HepG2 (cell line): ENCODE measurements at regions not wholly inside any gene's neighbourhood (a gene's known extent, or its start where the extent isn't known, plus 50 kb on each side); places are given as distances from the start of the nearest gene placed in this dataset.

Experiments
- ATAC-seq: fragments of 200-7000 bp; cut with Tn5 transposase; 3 replicates; pipeline ENCODE4 v1.9.1; 2020; ENCODE audit warnings: mild to moderate bottlenecking, moderate library complexity
- BruUV-seq: library from RNA; stranded (reverse); fragments of 400-500 nt; replicated peaks from 2 replicates; lab custom pipeline; 2021; lab: Mats Ljungman, UMichigan
- CTCF ChIA-PET: fragments of 300-600 bp; formaldehyde crosslinking; extraction: SDS; loops from one replicate; lab custom pipeline; 2021; ENCODE audit warnings: low total read pairs, inconsistent platforms, low intra/inter-chr PET ratio; lab: Yijun Ruan, JAX
- POLR2A ChIA-PET: fragments of 350-600 bp; sonication (Branson Sonifier 250); formaldehyde crosslinking; loops from one replicate; lab custom pipeline; 2020; ENCODE audit warnings: antibody characterized with exemption, inconsistent platforms; lab: Yijun Ruan, JAX
- DNase-seq: peaks from one replicate; pipeline ENCODE4 v3.0.0-alpha.2; 2015; ENCODE audit warnings: low spot score
- FAIRE-seq: peaks from 3 replicates; lab custom pipeline; 2011; peaks lifted over from hg19 to GRCh38; lab: Jason Lieb, UNC
- H2AFZ ChIP-seq: one replicate; pipeline ENCODE4 v1.6.1; 2011; ENCODE audit warnings: low read length, inconsistent platforms
- H3K27ac ChIP-seq: fragments of 300-600 bp; 3 replicates; pipeline ENCODE4 v1.8.0; 2011; ENCODE audit warnings: mixed run types, mild to moderate bottlenecking, mixed read lengths, low read length, inconsistent platforms; ENCODE audit not compliant: insufficient read depth; ENCODE audit errors: extremely low read length
- H3K27me3 ChIP-seq, 2 experiments: fragments of 200-600 bp in 1 of 2; 2 replicates in 1 of 2; 3 replicates in 1 of 2; pipeline versions ENCODE4 v1.6.0 to v1.8.0; 2011; ENCODE audit warnings: low read length in 2 of 2, mild to moderate bottlenecking in 2 of 2, moderate library complexity in 2 of 2, inconsistent platforms in 1 of 2; ENCODE audit not compliant: insufficient read depth in 2 of 2, control insufficient read depth in 1 of 2
- H3K36me3 ChIP-seq, 2 experiments: fragments of 200-600 bp in 1 of 2; replicated peaks in 1 of 2; 2 replicates in 1 of 2; 3 replicates in 1 of 2; pipeline versions ENCODE4 v1.5.1 to v1.8.0; 2011; ENCODE audit warnings: low read length in 2 of 2, inconsistent platforms in 1 of 2; ENCODE audit not compliant: insufficient read depth in 2 of 2, control insufficient read depth in 1 of 2
- H3K4me1 ChIP-seq: 2 replicates; pipeline ENCODE4 v1.5.1; 2012; ENCODE audit warnings: low read length, inconsistent platforms; ENCODE audit not compliant: insufficient read depth
- H3K4me2 ChIP-seq: 2 replicates; pipeline ENCODE4 v1.6.0; 2011; ENCODE audit warnings: low read depth, low read length, inconsistent platforms
- H3K4me3 ChIP-seq, 3 experiments: fragments of 200-600 bp in 1 of 3; sonication (generic), shearing (Covaris generic) in 1 of 3; replicated peaks in 1 of 3; 2 replicates each; pipeline ENCODE4 v1.5.1; 2011 to 2016; ENCODE audit warnings: low read length in 3 of 3, inconsistent platforms in 2 of 3, low read depth in 2 of 3, mild to moderate bottlenecking in 2 of 3, control low read depth in 1 of 3, mixed read lengths in 1 of 3; ENCODE audit not compliant: insufficient read depth in 1 of 3
- H3K79me2 ChIP-seq: one replicate; pipeline ENCODE4 v1.6.1; 2011; ENCODE audit warnings: low read length, inconsistent platforms; ENCODE audit not compliant: insufficient read depth
- H3K9ac ChIP-seq: 2 replicates; pipeline ENCODE4 v1.6.0; 2011; ENCODE audit warnings: mild to moderate bottlenecking, low read depth, low read length, inconsistent platforms; ENCODE audit not compliant: insufficient read depth
- H3K9me3 ChIP-seq: 2 replicates; pipeline ENCODE4 v1.5.1; 2012; ENCODE audit warnings: mild to moderate bottlenecking, low read length
- H4K20me1 ChIP-seq: 2 replicates; pipeline ENCODE4 v1.6.0; 2011; ENCODE audit warnings: inconsistent platforms, mild to moderate bottlenecking, low read length, moderate library complexity; ENCODE audit not compliant: insufficient read depth
- HNRNPLL ChIP-seq: fragments of 200-400 bp; formaldehyde crosslinking; IDR thresholded peaks from 2 replicates; pipeline ENCODE4 v1.6.1; 2017; ENCODE audit warnings: mild to moderate bottlenecking, low read depth, low read length; ENCODE audit not compliant: poor library complexity, severe bottlenecking
- IRX3 ChIP-seq: sonication (generic); formaldehyde crosslinking; IDR thresholded peaks from 2 replicates; pipeline ENCODE4 v1.8.1; 2023; ENCODE audit warnings: mild to moderate bottlenecking, low read depth, missing genetic modification reagents, borderline replicate concordance
- MYNN ChIP-seq: sonication (generic); formaldehyde crosslinking; IDR thresholded peaks from 2 replicates; pipeline ENCODE4 v1.4.0; 2020; ENCODE audit warnings: mild to moderate bottlenecking, low read depth, missing genetic modification reagents
- NFE2L2 ChIP-seq: fragments of 150-350 bp; IDR thresholded peaks from 2 replicates; pipeline ENCODE4 v1.6.1; 2014; ENCODE audit warnings: low read length
- POLR2AphosphoS2 ChIP-seq: IDR thresholded peaks from 2 replicates; pipeline ENCODE4 v1.6.1; 2011; ENCODE audit warnings: low read depth, low read length, improper control_type of control experiment
- SIX1 ChIP-seq: sonication (generic); formaldehyde crosslinking; IDR thresholded peaks from 2 replicates; pipeline ENCODE4 v1.4.0; 2020; ENCODE audit warnings: missing genetic modification reagents, borderline replicate concordance
- ZIK1 ChIP-seq: sonication (generic); formaldehyde crosslinking; IDR thresholded peaks from 2 replicates; pipeline ENCODE4 v1.5.0; 2020; ENCODE audit warnings: mild to moderate bottlenecking, low read depth, missing genetic modification reagents, borderline replicate concordance
- ZKSCAN5 ChIP-seq: sonication (generic); formaldehyde crosslinking; IDR thresholded peaks from 2 replicates; pipeline ENCODE4 v1.5.1; 2020; ENCODE audit warnings: mild to moderate bottlenecking, missing genetic modification reagents
- ZNF225 ChIP-seq: sonication (generic); formaldehyde crosslinking; IDR thresholded peaks from 2 replicates; pipeline ENCODE4 v1.4.0; 2020; ENCODE audit warnings: mild to moderate bottlenecking, missing genetic modification reagents
- ZNF317 ChIP-seq: sonication (generic); formaldehyde crosslinking; IDR thresholded peaks from 2 replicates; pipeline ENCODE4 v1.5.0; 2020; ENCODE audit warnings: mild to moderate bottlenecking, missing genetic modification reagents
- ZNF44 ChIP-seq: sonication (generic); formaldehyde crosslinking; IDR thresholded peaks from 2 replicates; pipeline ENCODE4 v1.5.1; 2020; ENCODE audit warnings: mild to moderate bottlenecking, missing genetic modification reagents
- ZNF501 ChIP-seq: sonication (generic); formaldehyde crosslinking; IDR thresholded peaks from 2 replicates; pipeline ENCODE4 v1.5.1; 2020; ENCODE audit warnings: mild to moderate bottlenecking, moderate library complexity, missing genetic modification reagents
- ZNF720 ChIP-seq: sonication (generic); formaldehyde crosslinking; IDR thresholded peaks from 2 replicates; pipeline ENCODE4 v1.4.0; 2020; ENCODE audit warnings: missing genetic modification reagents
- ZNF883 ChIP-seq: sonication (generic); formaldehyde crosslinking; IDR thresholded peaks from 2 replicates; pipeline ENCODE4 v1.5.1; 2020; ENCODE audit warnings: mild to moderate bottlenecking, missing genetic modification reagents; ENCODE audit errors: not compliant biosample characterization
- WGBS: methylation state at CpG from one replicate; pipeline ENCODE4 v1.1.6; 2017; ENCODE audit warnings: low lambda C conversion rate; 5-methylcytosine and 5-hydroxymethylcytosine counted together
- in situ Hi-C: cut with HindIII; loops from 2 replicates; pipeline ENCODE4 v1.10.0; 2017; ENCODE audit warnings: low pct_unique_long_range_greater_than_20kb; ENCODE audit not compliant: extremely low pct_ligation_motif_present
- intact Hi-C: fragments of 100-400 bp; cut with micrococcal nuclease; formaldehyde crosslinking; loops from one replicate; pipeline ENCODE4 v1.10.0; 2022; ENCODE audit not compliant: unreplicated experiment
- TF ChIP-seq, protein P1 (sequence below): sonication (generic); formaldehyde crosslinking; IDR thresholded peaks from 2 replicates; pipeline ENCODE4 v1.9.0; 2021; ENCODE audit warnings: missing genetic modification reagents, borderline replicate concordance
- TF ChIP-seq, protein P2 (sequence below): sonication (generic); formaldehyde crosslinking; conservative IDR thresholded peaks from 2 replicates; pipeline ENCODE4 v1.4.0; 2020; ENCODE audit warnings: missing genetic modification reagents

DNA sequence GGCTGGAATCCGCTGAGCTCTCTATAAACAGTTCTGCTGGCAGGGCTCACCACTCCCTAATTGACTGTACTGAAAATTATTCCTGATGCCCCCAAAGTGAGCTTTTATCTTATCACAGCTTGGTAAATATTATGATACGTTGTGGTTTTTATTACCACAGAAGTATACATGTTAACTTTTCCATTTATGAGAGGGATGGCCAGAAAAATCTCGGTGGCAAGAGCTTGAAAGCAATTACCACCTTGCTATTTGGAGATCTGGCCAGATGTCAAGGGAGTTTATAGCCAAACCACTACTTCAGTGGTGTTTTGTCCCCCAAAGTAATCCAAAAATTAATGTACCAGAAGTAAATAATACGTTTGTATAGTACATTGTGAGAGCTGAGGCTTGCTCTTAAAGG, 75.4 kb upstream of the RCN1 start:
- no peak for ATAC-seq
- Histone ChIP-seq H3K27ac (no peak overlapping the region), H3K4me3 (no peak overlapping the region), H3K27me3 (no peaks in the 10 kb centered on the region), H3K36me3 (no peaks in the 10 kb centered on the region), H3K79me2 (no peaks in the 10 kb centered on the region), H3K9me3 (no peaks in the 10 kb centered on the region), H3K4me2 (no peak overlapping the region), H2AFZ (no peak overlapping the region), H4K20me1 (no peaks in the 10 kb centered on the region), H3K4me1 (no peaks in the 10 kb centered on the region), H3K9ac (no peak overlapping the region)
- 4% methylated on average over 4 of the region's 4 CpGs for WGBS
- no peak for DNase-seq
- intact Hi-C loops, result no loop called here
- CTCF ChIA-PET, result no interaction called here
- in situ Hi-C loops, result no loop called here
- BruUV-seq, result no TSS peak
- POLR2A ChIA-PET, result no interaction called here
- TF ChIP-seq MYNN, result no peak
- no peak for TF ChIP-seq ZKSCAN5 (CRISPR knock-in tag)
- no peak for TF ChIP-seq POLR2AphosphoS2
- TF ChIP-seq NFE2L2, result no peak
- TF ChIP-seq ZNF883 (CRISPR knock-in tag), result no peak
- no peak for TF ChIP-seq ZNF44 (CRISPR knock-in tag)
- no peak for TF ChIP-seq ZNF501 (CRISPR knock-in tag)
- no peak for TF ChIP-seq ZNF720 (CRISPR knock-in tag)
- no peak for TF ChIP-seq IRX3 (CRISPR knock-in tag)
- TF ChIP-seq ZNF317 (CRISPR knock-in tag), result no peak
- no peak for TF ChIP-seq ZNF225 (CRISPR knock-in tag)
- no peak for TF ChIP-seq HNRNPLL
- TF ChIP-seq, protein P1, sequence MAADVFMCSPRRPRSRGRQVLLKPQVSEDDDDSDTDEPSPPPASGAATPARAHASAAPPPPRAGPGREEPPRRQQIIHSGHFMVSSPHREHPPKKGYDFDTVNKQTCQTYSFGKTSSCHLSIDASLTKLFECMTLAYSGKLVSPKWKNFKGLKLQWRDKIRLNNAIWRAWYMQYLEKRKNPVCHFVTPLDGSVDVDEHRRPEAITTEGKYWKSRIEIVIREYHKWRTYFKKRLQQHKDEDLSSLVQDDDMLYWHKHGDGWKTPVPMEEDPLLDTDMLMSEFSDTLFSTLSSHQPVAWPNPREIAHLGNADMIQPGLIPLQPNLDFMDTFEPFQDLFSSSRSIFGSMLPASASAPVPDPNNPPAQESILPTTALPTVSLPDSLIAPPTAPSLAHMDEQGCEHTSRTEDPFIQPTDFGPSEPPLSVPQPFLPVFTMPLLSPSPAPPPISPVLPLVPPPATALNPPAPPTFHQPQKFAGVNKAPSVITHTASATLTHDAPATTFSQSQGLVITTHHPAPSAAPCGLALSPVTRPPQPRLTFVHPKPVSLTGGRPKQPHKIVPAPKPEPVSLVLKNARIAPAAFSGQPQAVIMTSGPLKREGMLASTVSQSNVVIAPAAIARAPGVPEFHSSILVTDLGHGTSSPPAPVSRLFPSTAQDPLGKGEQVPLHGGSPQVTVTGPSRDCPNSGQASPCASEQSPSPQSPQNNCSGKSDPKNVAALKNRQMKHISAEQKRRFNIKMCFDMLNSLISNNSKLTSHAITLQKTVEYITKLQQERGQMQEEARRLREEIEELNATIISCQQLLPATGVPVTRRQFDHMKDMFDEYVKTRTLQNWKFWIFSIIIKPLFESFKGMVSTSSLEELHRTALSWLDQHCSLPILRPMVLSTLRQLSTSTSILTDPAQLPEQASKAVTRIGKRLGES (CRISPR knock-in tag), result no peak
- TF ChIP-seq ZIK1 (CRISPR knock-in tag), result no peak
- TF ChIP-seq SIX1 (CRISPR knock-in tag), result no peak
- TF ChIP-seq, protein P2, sequence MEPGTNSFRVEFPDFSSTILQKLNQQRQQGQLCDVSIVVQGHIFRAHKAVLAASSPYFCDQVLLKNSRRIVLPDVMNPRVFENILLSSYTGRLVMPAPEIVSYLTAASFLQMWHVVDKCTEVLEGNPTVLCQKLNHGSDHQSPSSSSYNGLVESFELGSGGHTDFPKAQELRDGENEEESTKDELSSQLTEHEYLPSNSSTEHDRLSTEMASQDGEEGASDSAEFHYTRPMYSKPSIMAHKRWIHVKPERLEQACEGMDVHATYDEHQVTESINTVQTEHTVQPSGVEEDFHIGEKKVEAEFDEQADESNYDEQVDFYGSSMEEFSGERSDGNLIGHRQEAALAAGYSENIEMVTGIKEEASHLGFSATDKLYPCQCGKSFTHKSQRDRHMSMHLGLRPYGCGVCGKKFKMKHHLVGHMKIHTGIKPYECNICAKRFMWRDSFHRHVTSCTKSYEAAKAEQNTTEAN, result no peak
- FAIRE-seq, result no peak
